ENCODE measurements at regions not wholly inside any gene's neighbourhood (a gene's known extent, or its start where the extent isn't known, plus 50 kb on each side); places are given as distances from the start of the nearest gene placed in this dataset.

DNA sequence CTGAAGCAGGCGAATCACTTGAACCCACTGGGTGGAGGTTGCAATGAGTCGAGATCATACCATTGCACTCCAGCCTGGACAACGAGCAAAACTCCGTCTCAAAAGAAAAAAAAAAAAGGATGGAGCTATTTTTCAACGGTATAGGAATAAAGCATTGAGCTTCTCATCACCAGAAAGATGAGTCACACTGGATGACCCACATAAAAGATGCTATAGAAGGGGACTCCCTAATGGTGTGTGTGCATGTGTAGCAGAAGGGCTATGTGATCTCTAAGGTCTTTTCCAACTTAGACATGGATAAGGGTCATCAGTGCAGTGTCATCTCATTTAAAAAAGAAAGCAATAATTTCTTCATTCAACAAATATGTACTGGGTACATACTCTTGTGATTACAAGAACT lies 476.0 kb downstream of the MFSD1 start:
- TF ChIP-seq ZNF331 (CRISPR knock-in tag; IDR thresholded peaks at IDR 0.05; ENCODE audit: low read depth) (no peak), NANOG (IDR thresholded peaks at IDR 0.05; ENCODE audit: borderline replicate concordance) (no peak), JUNB (IDR thresholded peaks at IDR 0.05; ENCODE audit: unreplicated experiment) (no peak), STAT1 (IDR thresholded peaks at IDR 0.05; ENCODE audit: unreplicated experiment) (no peak), POLR2AphosphoS5 (IDR thresholded peaks at IDR 0.05; ENCODE audit: low read depth) (no peak), ZNF114 (CRISPR knock-in tag; IDR thresholded peaks at IDR 0.05) (no peak), EZH2phosphoT487 (IDR thresholded peaks at IDR 0.05; ENCODE audit: unreplicated experiment) (no peak)
- TF ChIP-seq, protein P1, sequence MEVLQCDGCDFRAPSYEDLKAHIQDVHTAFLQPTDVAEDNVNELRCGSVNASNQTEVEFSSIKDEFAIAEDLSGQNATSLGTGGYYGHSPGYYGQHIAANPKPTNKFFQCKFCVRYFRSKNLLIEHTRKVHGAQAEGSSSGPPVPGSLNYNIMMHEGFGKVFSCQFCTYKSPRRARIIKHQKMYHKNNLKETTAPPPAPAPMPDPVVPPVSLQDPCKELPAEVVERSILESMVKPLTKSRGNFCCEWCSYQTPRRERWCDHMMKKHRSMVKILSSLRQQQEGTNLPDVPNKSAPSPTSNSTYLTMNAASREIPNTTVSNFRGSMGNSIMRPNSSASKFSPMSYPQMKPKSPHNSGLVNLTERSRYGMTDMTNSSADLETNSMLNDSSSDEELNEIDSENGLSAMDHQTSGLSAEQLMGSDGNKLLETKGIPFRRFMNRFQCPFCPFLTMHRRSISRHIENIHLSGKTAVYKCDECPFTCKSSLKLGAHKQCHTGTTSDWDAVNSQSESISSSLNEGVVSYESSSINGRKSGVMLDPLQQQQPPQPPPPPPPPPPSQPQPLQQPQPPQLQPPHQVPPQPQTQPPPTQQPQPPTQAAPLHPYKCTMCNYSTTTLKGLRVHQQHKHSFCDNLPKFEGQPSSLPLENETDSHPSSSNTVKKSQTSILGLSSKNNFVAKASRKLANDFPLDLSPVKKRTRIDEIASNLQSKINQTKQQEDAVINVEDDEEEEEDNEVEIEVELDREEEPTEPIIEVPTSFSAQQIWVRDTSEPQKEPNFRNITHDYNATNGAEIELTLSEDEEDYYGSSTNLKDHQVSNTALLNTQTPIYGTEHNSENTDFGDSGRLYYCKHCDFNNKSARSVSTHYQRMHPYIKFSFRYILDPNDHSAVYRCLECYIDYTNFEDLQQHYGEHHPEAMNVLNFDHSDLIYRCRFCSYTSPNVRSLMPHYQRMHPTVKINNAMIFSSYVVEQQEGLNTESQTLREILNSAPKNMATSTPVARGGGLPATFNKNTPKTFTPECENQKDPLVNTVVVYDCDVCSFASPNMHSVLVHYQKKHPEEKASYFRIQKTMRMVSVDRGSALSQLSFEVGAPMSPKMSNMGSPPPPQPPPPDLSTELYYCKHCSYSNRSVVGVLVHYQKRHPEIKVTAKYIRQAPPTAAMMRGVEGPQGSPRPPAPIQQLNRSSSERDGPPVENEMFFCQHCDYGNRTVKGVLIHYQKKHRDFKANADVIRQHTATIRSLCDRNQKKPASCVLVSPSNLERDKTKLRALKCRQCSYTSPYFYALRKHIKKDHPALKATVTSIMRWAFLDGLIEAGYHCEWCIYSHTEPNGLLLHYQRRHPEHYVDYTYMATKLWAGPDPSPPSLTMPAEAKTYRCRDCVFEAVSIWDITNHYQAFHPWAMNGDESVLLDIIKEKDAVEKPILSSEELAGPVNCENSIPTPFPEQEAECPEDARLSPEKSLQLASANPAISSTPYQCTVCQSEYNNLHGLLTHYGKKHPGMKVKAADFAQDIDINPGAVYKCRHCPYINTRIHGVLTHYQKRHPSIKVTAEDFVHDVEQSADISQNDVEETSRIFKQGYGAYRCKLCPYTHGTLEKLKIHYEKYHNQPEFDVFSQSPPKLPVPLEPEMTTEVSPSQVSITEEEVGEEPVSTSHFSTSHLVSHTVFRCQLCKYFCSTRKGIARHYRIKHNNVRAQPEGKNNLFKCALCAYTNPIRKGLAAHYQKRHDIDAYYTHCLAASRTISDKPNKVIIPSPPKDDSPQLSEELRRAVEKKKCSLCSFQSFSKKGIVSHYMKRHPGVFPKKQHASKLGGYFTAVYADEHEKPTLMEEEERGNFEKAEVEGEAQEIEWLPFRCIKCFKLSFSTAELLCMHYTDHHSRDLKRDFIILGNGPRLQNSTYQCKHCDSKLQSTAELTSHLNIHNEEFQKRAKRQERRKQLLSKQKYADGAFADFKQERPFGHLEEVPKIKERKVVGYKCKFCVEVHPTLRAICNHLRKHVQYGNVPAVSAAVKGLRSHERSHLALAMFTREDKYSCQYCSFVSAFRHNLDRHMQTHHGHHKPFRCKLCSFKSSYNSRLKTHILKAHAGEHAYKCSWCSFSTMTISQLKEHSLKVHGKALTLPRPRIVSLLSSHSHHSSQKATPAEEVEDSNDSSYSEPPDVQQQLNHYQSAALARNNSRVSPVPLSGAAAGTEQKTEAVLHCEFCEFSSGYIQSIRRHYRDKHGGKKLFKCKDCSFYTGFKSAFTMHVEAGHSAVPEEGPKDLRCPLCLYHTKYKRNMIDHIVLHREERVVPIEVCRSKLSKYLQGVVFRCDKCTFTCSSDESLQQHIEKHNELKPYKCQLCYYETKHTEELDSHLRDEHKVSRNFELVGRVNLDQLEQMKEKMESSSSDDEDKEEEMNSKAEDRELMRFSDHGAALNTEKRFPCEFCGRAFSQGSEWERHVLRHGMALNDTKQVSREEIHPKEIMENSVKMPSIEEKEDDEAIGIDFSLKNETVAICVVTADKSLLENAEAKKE (CRISPR knock-in tag; IDR thresholded peaks at IDR 0.05) = no peak
- TF ChIP-seq, protein P2, sequence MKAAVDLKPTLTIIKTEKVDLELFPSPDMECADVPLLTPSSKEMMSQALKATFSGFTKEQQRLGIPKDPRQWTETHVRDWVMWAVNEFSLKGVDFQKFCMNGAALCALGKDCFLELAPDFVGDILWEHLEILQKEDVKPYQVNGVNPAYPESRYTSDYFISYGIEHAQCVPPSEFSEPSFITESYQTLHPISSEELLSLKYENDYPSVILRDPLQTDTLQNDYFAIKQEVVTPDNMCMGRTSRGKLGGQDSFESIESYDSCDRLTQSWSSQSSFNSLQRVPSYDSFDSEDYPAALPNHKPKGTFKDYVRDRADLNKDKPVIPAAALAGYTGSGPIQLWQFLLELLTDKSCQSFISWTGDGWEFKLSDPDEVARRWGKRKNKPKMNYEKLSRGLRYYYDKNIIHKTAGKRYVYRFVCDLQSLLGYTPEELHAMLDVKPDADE (IDR thresholded peaks at IDR 0.05) = no peak
- TF ChIP-seq, protein P3, sequence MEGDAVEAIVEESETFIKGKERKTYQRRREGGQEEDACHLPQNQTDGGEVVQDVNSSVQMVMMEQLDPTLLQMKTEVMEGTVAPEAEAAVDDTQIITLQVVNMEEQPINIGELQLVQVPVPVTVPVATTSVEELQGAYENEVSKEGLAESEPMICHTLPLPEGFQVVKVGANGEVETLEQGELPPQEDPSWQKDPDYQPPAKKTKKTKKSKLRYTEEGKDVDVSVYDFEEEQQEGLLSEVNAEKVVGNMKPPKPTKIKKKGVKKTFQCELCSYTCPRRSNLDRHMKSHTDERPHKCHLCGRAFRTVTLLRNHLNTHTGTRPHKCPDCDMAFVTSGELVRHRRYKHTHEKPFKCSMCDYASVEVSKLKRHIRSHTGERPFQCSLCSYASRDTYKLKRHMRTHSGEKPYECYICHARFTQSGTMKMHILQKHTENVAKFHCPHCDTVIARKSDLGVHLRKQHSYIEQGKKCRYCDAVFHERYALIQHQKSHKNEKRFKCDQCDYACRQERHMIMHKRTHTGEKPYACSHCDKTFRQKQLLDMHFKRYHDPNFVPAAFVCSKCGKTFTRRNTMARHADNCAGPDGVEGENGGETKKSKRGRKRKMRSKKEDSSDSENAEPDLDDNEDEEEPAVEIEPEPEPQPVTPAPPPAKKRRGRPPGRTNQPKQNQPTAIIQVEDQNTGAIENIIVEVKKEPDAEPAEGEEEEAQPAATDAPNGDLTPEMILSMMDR (conservative IDR thresholded peaks at IDR 0.05; ENCODE audit: low read depth in 2 of 2) = no peak
- Histone ChIP-seq H4K20me1 (replicated peaks; ENCODE audit: insufficient read depth) (no peaks in the 10 kb centered on the region; the same call in 1 of the 2 replicates), H2AFZ (no peak overlapping the region), H3K9me2 (ENCODE audit: insufficient read depth) (no peaks in the 10 kb centered on the region), H3K4me3 (no peak overlapping the region), H3K79me2 (replicated peaks; ENCODE audit: insufficient read depth) (no peaks in the 10 kb centered on the region), H3K4me2 (no peak overlapping the region), H3K27me3 (ENCODE audit: insufficient read depth) (no peaks in the 10 kb centered on the region), H3K4me1 (ENCODE audit: insufficient read depth) (no peaks in the 10 kb centered on the region), H3K27ac (ENCODE audit: low read depth) (no peak overlapping the region), H3K36me3 (ENCODE audit: insufficient read depth) (no peaks in the 10 kb centered on the region), H3F3A (replicated peaks; ENCODE audit: low read depth) (no peaks in the 10 kb centered on the region)
- ATAC-seq (no peak), DNase-seq (ENCODE audit: low spot score) (no peak)
- Mint-ChIP-seq H3K27me3 (ENCODE audit: insufficient read depth, low read depth, poor library complexity) (no peaks in the 10 kb centered on the region), H3K36me3 (ENCODE audit: low read depth) (no peaks in the 10 kb centered on the region), H3K4me3 (no peak overlapping the region), H3K9me3 (no peaks in the 10 kb centered on the region), H3K27ac (no peak overlapping the region), H3K4me1 (no peaks in the 10 kb centered on the region)
